ENCODE measurements at regions not wholly inside any gene's neighbourhood (a gene's known extent, or its start where the extent isn't known, plus 50 kb on each side); places are given as distances from the start of the nearest gene placed in this dataset.

DNA sequence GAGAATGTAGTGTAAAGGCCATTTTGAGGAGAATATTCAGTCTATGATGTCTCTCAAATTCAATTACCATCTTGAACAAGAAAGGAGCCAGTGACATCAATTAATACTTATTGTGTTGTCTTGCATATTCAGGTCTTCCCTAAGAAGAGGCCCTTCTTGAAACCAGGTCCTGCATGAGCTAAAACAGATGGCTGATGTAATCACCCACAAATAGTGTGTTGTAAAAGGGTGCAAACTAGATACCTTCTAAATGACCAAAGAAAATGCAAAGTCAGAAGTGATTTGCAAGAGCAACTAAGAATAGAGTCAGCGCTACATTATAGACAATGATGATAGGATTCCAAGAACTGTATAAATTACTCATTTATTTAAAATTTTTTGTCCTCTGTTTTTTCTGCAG is 97.0 kb downstream of the BTBD3 start:
- TF ChIP-seq, protein P1, sequence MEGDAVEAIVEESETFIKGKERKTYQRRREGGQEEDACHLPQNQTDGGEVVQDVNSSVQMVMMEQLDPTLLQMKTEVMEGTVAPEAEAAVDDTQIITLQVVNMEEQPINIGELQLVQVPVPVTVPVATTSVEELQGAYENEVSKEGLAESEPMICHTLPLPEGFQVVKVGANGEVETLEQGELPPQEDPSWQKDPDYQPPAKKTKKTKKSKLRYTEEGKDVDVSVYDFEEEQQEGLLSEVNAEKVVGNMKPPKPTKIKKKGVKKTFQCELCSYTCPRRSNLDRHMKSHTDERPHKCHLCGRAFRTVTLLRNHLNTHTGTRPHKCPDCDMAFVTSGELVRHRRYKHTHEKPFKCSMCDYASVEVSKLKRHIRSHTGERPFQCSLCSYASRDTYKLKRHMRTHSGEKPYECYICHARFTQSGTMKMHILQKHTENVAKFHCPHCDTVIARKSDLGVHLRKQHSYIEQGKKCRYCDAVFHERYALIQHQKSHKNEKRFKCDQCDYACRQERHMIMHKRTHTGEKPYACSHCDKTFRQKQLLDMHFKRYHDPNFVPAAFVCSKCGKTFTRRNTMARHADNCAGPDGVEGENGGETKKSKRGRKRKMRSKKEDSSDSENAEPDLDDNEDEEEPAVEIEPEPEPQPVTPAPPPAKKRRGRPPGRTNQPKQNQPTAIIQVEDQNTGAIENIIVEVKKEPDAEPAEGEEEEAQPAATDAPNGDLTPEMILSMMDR (IDR thresholded peaks at IDR 0.05 in 8 of 11, conservative IDR thresholded peaks at IDR 0.05 in 3 of 11), result no peak
- TF ChIP-seq POLR2AphosphoS5 (IDR thresholded peaks at IDR 0.05) (no peak), POLR2A (IDR thresholded peaks at IDR 0.05) (no peak)
- no peak for DNase-seq
- intact Hi-C loops (cut with DNase I; ENCODE audit: low total_unique reads), result no loop called here
- Histone ChIP-seq H3K27ac (no peak overlapping the region), H3K4me3 (no peak overlapping the region), H3K27me3 (replicated peaks in 1 of 7) (no peaks in the 10 kb centered on the region), H3K4me1 (peaks cover 0 to 8% (median 0%) of the 10 kb centered on the region in 6 donors), H3K9me3 (no peaks in the 10 kb centered on the region), H3K36me3 (no peaks in the 10 kb centered on the region)
- 93 to 96% (median 95%) methylated on average over 1 of the region's 1 CpG for WGBS, 5 donors

DNA sequence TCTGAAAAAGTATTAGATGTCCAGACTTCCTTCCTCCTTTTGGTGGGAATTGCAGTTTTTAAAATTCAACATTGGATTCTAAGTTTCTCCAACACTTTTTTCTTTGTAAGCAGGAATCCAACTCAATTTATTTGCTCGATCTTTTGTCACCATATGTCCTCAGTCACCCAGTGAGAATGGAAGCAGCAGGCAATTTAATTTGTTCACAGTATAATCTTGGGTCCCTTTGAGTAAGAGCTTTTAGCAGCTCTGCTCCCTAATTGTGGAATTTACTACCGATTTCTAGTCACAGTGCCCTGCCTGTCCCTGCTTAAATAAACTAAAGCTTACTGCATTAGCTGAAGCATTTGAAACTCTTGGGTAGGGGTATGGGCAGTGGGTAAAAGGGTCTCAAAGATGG is 98.6 kb downstream of the BTBD3 start:
- Histone ChIP-seq H3K4me1 (peaks cover 0 to 8% (median 0%) of the 10 kb centered on the region in 6 donors), H3K27me3 (replicated peaks in 1 of 7) (no peaks in the 10 kb centered on the region), H3K9me3 (no peaks in the 10 kb centered on the region), H3K4me3 (no peak overlapping the region), H3K27ac (no peak overlapping the region), H3K36me3 (no peaks in the 10 kb centered on the region)
- WGBS, 5 donors, result 51 to 81% (median 76%) methylated on average over 2 of the region's 2 CpGs
- TF ChIP-seq, protein P1 (IDR thresholded peaks at IDR 0.05 in 8 of 11, conservative IDR thresholded peaks at IDR 0.05 in 3 of 11), result no peak
- TF ChIP-seq POLR2AphosphoS5 (IDR thresholded peaks at IDR 0.05), result no peak
- TF ChIP-seq POLR2A (IDR thresholded peaks at IDR 0.05), result no peak
- no peak for DNase-seq
- intact Hi-C loops (cut with DNase I; ENCODE audit: low total_unique reads), result no loop called here

DNA sequence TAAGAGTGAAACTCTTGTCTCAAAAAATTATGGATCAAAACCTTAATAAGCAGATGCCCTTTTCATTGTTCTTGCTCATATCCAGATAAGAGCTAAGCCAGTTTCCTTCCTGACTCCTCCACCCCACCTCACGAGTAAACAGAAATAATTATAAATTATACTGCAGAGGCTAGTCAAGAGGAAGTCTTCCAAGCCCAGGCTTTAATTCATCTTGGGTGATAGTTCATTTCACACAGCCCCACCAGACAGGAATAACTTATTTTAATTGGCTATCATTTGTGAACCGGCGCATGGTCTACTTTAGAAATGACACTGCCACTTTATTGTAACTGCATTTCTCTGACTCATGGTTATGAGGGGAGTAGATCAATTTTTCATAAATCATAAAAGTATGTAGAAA is 102.0 kb downstream of the BTBD3 start:
- no peak overlapping the region for H3K4me3 ChIP-seq
- intact Hi-C loops (cut with DNase I; ENCODE audit: low total_unique reads), result no loop called here
- whole genome bisulfite sequencing, 5 donors, result 36 to 56% (median 49%) methylated on average over 3 of the region's 3 CpGs

DNA sequence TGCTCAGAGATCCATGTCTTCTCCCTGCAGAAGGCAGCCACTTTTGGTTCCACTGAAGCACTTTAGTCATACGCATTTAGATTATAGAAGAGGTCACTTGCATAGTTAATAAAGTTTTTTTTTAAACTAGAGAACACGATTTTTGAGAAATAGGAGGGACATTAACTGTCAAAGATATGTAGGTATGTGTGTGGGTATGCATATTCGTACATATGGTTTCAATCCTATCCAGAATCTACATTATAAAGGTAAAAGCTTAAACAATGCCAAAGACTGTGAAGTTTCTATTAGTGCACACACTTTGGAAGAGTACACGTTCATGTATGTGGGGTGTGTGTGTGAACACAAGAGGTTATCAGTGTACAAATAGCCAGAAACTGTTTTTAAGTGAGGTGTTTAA is 103.2 kb downstream of the BTBD3 start:
- 76 to 81% (median 80%) methylated on average over 4 of the region's 4 CpGs for WGBS, 5 donors
- H3K4me3 ChIP-seq, result no peak overlapping the region
- no peaks in the 10 kb centered on the region for H3K9me3 ChIP-seq
- peaks cover 0 to 10% (median 2%) of the 10 kb centered on the region in 6 donors for H3K4me1 ChIP-seq
- intact Hi-C loops (cut with DNase I; ENCODE audit: low total_unique reads), result no loop called here
- no peak overlapping the region for H3K27ac ChIP-seq
- H3K36me3 ChIP-seq, result no peaks in the 10 kb centered on the region
- TF ChIP-seq, protein P1 (IDR thresholded peaks at IDR 0.05 in 8 of 11, conservative IDR thresholded peaks at IDR 0.05 in 3 of 11), result no peak
- TF ChIP-seq POLR2A (IDR thresholded peaks at IDR 0.05) (no peak), POLR2AphosphoS5 (IDR thresholded peaks at IDR 0.05) (no peak)
- no peaks in the 10 kb centered on the region for H3K27me3 ChIP-seq (replicated peaks in 1 of 7)
- DNase-seq, result no peak

More for the DNA sequence above, 102.0 kb downstream of the BTBD3 start:
- H3K4me1 ChIP-seq, result peaks cover 0 to 10% (median 2%) of the 10 kb centered on the region in 6 donors
- no peak overlapping the region for H3K27ac ChIP-seq
- no peaks in the 10 kb centered on the region for H3K36me3 ChIP-seq
- no peak for DNase-seq
- no peaks in the 10 kb centered on the region for H3K27me3 ChIP-seq (replicated peaks in 1 of 7)
- TF ChIP-seq POLR2AphosphoS5 (IDR thresholded peaks at IDR 0.05), result no peak
- TF ChIP-seq POLR2A (IDR thresholded peaks at IDR 0.05), result no peak
- TF ChIP-seq, protein P1 (IDR thresholded peaks at IDR 0.05 in 8 of 11, conservative IDR thresholded peaks at IDR 0.05 in 3 of 11), result no peak
- H3K9me3 ChIP-seq, result no peaks in the 10 kb centered on the region
